CD4-positive, alpha-beta T cell treated with Interleukin-6 for 4 hours (primary cell): ENCODE measurements at regions not wholly inside any gene's neighbourhood (a gene's known extent, or its start where the extent isn't known, plus 50 kb on each side); places are given as distances from the start of the nearest gene placed in this dataset.

Source experiments
- DNase-seq: peaks from one replicate; pipeline ENCODE4 v3.0.0-alpha.2; 2020; ENCODE audit warnings: mixed read lengths

DNA sequence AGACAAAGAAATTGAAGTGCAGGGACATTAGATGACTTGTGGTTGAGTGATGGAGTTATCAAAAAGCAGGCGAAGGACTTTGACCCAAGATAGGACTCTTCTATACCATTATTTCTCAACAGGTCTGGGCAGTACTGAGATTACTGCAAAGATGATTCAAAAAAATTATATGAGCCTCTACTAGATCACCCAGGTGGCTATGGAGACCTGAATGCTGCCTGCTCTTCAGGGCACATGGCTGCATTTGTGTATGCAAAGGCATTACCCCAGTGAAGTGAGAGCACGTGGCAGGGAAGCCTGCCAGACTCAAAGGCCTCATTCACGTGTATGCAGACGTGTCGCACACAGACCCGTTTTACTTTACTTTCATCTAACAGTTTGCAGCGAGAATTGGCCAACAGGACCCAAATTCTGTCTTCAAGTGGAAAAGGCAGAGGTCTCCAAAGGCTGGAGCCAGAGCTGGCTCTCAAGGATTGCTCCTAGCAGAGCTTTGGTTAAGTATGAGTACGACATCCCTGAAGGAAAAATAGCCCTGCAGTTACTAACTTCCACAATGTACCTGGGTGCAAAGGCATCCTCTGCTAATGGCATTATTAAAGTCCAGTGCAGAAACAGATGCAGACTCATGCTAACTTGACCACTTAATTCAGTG is 113.8 kb upstream of the ARMC2 start:
- DNase-seq = no peak

DNA sequence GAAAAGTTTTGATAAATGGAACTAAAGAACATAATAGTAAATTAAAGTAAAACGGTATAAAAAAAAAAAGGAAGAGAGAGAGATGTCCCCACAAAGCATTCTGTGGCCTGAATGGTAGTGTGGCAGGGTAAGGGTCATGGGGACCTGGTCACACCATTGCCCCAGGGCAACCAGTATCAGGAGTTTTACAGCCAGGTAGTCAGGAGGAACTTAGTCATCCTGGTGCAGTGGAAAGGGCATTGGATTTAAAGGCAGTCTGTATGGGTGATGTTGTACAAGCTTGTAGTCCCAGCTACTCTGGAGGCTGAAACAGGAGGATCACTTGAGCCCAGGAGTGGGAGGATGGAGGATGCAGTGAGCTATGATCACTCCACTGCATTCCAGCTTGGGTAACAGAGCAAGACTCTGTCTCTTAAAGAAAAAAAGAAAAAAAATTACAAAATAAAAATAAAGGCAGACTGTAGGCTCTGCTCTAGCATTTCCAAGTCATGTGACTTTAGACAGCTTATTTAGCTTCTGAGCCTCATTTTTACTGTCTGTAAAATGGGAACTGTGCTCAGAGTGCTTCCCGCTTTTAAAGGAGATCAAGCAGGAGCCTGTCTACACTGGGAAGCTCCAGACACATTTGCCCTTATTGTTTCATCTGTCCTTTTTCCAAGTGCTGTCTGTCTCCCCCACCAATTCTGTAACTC is 112.8 kb upstream of the ARMC2 start:
- no peak for DNase-seq

DNA sequence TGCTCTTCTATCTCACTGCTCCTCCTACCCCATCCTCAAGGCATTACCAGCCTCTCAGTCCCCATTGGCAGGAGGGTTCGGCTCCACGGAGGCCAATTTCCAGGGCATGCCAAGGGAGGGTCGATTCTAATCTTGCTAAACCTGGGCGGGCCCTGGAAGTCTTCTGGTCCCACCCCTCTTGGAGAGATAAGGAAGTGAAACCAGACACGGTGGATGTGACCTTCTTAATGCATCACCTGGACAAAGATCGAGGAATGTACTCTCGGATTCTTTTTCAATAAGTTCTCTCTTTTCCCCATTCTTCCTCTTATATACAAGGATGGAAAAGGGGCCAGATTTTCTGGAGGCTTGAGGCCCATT is 112.2 kb upstream of the ARMC2 start:
- DNase-seq = no peak

DNA sequence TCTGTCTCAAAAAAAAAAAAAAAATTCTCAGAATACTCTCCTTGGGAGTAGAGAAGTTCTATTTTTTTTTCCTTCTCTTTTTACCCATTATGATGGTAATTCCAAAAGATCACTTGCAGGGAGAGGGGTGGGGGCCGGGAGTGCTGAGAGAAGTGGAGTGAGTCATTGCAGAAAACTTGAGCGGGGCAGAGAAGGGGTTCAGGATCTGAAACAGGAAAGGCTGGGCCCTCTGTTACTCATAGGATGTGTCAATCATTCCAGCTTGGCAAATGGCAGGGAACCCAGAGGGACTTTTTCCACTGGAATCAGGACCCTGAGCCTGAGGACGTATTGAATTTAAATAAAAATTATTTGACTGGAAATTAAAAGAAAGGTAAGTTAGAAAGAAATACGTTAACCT is 111.4 kb upstream of the ARMC2 start:
- no peak for DNase-seq

DNA sequence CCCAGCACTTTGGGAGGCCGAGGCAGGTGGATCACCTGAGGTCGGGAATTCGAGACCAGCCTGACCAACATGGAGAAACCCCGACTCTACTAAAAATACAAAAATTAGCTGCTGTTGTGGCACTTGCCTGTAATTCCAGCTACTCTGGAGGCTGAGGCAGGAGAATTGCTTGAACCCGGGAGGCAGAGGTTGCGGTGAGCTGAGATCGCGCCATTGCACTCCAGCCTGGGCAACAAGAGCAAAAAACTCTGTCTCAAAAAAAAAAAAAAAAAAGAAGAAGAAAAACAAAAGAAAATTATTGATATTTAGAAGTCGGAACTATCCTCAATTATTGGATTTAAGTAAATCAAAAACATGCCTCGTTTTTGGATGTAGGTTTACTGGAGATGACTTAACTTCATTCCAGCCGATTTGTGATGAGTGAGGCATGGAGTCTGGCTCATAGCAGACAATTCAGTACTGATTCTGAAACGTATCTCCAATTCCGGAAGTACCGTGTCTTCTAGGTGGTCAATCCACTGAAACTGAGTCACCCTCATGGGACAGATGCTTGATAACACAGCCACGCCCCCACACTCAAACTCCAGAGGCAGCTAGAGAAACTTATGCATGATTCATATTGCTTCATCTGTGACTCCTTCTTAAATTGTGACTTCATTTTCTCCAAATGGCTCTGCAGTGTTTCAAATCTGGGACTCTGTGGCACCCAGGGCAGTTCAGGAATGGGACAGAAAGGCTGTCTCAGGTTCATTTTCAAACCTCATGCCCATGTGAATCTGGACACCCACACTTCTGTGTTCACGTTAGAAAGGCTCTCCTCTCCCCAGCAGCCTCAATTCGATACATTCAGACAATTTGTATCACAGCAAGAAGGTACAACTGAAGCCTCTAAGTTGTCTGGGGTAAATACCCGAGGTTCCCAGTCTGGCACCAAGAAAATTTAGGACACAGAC is 110.4 kb upstream of the ARMC2 start:
- DNase-seq = no peak

DNA sequence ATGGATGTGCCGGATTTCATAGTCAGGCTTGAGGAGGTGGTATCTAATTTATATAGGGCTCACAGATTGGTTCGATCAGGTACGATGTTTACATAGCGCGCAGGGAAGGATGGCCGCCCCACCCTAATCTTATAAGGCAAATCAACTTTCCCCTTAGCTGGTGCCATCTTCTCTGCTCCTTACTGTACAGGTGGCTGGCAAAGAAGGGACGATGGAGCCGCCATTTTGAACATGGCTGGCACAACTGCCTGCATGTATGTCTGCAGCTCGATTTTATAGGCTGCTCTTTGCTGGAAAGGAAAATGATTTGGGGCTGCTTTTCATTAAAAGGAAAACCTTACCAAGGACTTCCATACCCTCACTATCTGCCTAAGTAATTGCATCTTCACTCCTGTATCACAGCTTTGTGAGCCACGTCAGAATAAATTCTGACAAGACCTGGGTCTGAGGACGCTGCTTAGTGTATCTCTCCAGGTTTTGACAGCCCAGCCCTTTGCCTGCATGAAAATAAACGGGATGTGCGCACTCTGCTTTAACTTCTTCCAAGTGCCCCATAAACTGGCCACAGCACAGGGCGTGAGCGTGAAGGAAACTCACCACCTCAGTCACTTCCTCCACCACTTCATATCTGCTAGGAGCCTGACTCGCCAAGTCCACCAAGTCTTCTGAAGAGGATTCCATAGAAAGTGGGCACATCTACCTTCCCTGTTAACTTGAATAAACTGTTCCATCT is 109.4 kb upstream of the ARMC2 start:
- no peak for DNase-seq

DNA sequence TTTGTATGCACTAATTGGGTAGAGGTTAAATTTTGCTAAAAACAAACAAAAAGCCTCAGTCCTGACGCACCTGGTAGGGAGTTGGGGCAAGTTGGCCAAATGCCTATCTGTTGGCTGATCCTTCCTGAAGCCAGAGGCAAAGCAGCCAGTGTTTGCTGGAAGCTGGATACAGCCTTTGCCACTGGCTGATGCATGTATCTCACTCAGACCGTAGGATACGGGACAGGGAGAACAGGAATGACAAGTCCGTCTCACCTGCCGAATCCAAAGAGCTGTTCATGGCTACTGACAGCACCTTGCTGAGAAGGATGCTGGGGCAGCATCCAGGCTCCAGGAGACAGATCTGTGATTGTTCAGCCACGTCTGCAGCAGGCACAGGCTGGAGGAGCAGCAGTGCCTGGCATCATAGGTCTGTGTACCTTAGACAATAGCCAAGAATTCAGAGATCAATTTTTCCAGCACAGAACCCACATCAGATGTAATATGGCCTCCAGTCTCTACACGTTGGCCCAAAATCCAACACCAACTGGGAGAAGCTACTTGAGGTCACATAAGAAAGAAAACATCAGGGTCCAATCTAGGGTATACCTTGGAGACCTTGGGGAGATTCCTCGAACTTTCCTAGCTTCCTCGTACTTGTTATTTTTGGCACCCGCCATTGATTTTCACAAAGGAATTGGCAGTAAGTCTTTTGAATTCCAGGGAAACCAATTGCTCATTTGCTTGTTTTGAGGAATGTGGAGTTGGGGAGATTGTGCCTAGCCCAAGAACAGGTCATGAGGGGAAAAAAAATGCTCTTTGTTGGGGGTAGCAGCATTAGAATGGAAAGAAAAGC is 108.5 kb upstream of the ARMC2 start:
- no peak for DNase-seq

DNA sequence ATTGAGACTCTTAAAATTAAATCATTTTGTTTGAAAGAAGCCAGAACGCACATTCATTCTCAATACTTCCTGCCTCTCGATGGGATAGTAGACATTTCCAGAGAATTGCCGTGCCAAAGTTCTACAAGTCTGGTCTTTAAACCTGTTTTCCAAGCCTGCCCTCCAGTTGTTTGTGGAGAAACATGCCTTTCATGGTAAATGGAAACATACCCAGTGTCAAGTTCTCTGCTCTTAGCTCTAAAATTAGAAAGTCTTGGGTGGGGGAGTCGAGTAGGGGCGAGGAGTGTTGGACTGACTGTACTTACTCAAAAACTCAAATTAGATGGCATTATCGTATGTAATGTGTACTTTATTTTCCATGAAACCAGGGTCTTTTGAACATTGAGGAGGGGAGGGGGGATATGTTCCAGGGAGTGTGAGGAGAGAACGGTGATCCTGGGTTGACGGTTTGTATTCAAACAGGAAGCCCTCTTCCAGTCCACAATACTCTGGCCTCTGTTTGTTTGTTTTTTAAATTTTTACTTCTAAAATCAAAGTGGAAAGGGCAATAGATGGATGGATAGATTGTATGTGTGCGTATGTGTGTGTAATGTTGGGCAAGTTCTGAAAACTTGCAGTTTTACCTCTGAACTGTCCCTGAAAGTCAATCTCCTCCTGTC is 106.8 kb upstream of the ARMC2 start:
- DNase-seq = no peak

DNA sequence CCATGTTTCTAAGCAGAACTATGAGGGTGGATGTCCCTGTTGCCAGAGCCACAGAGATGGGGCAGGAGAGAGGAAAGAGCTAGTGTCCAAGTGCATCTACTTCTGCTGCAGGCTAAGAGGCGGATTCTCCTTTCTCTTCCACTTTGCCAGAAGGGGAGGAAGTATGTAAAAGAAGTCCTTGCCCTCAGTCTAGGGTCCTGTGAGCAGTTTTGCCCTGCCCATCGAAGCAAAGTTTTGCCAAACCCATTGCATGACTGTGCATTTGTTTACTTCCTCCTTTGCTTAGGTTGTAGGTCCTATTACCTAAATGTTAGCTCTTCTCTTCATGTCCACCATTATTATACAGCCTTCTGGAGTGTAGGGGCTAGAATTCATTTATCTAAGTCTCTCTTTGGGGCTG is 106.2 kb upstream of the ARMC2 start:
- DNase-seq = no peak

DNA sequence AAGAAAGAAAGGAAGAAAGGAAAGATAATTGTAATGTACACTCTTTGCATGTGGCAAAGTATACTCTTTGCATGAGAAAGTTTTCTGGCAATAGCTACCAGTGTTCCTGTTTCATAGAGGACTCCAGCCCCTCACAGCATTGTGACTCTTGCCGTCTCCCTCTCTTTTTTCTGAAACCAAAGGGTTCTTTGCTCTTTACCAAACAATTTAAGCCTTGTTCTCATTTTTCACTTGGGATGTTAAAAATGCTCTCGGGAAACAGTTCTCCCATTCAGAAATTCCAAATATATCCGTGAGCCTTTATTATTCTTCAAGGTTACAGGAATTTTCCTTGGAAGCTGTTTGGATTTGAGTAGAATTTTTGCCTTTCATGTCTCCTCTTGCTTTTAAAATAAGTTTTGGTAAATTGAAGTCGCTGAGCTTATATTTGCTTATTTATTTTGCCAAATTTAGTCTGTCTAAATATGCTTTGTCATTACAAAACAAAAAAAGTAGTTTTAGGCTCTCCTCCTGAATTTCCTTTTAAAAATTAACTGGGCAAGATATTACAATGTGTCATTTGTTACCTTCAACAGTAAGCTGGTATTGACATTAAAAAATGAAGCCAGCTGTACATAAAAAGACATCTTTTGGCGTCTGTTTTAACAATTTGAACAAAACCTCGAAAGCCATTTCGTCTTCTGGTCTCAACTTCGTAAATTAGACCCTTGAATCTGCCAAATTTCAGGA is 103.8 kb upstream of the ARMC2 start:
- no peak for DNase-seq

DNA sequence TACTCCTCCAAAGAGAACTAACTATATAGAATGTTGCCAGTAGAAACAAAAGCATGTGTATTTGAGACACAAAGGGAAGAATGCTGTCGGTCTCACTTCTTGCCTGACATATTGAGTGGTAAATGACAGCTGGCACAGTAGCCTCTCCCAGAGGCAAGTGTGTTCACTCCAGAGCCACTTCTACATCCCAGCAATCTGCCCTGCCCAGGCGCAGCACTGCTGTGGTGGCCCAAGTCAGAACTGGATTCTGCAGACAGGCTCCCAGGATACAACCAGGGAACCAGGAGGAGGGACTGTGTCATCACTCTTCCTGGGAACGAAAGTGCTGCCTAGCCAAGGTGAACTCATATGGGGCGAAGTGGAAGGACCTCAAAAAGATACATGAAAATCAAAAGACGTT is 103.2 kb upstream of the ARMC2 start:
- no peak for DNase-seq

DNA sequence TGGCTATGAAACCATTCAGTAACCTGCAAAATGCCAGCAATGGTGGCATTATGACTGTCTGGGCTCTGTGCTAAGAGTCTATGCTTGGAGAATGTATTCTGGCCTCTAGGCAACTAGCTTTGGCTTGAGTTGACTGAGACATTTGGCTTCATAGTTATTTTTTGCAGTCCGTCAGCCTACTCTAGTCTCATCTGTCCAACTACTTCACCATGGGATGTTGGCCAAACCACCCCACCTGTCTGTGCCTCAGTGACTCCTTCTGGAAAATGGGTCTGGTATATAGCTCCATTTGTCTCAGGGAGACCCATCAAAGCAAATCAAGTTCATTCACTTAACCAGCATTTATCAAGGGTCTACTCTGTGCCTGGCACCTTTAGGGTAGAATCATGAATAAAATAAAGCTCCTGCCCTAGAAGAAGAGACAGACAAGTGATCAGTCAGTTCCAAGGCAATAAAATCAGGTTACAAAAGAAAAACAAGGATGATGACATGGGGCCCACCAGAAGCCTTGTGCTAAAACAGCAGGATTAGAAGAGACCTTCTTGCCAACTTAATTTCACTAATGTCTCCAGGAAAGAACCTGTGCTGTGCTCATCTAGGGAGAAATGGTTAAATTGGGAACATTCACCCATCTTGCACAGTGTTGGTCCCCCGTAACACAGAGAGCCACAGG is 102.4 kb upstream of the ARMC2 start:
- no peak for DNase-seq

DNA sequence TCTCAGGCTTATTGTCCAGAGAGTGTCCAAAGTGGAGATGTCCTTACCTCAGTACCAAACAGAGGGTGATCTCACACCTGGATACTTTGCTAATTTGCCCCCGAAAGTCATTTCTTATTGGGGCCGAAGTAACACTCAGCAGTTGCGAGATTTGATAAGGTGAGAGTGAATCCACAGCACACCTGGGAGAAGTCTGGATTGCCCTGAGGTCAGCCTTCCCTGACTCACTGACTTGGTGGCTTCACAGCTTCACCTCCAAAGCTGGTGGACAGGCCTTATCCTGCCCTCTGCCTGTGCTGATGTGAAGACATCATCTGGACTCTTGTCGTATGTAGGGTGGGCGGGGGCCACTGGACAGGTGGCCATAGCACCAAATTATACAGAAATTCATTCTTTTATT is 101.9 kb upstream of the ARMC2 start:
- DNase-seq = no peak

DNA sequence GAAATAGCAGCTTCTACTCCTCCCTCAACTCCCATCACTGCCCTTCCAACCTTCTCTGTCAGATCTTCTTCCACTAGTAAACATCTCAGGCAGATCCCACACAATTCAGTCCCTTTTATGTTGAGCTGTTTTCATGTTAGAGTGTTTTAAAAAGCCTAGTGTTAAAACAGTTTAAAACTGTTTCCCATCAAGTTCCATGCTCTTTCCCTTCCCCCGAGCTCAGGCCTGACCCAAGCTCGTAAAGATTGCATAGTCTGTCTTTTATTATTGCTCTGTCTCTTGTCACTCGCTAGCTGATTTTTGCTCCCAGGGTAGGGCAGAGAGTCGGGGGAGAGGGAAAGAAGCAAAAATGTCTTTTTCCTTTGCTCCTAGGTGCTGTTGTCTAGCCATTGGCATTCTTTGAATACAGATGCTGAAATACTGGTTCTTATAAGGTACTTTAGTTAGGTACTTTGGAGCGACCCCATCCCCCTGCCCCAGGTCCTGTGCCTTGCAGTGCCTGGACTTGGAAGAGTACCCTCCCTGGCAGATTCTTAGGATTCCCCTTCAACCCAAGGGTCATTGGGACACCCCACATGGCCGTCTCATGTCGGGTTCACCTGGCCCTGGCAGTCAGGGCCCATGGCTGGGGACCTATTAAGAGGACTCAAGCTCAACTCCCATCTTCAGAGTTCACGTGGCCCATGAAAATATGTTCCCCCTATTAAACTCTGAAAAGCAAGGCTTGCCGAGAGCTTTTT is 101.2 kb upstream of the ARMC2 start:
- no peak for DNase-seq

DNA sequence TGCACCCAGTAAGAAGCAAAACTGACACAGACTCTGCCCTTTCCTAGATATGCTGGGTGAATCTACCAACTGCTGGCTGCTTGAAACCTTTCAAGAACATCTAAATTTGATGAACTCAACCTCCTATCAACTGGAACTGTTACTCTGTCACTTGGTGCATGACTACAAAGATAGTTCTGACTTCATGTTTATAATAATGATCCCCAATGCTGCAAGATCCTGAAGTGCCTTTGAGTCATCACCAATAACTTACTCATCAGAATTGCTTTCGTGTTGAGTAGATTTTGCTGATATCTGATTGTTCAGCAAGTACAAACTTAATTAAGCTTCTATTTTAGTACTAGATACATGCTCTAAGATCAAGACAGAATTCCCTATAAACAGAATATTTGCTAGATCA is 100.2 kb upstream of the ARMC2 start:
- DNase-seq = no peak

DNA sequence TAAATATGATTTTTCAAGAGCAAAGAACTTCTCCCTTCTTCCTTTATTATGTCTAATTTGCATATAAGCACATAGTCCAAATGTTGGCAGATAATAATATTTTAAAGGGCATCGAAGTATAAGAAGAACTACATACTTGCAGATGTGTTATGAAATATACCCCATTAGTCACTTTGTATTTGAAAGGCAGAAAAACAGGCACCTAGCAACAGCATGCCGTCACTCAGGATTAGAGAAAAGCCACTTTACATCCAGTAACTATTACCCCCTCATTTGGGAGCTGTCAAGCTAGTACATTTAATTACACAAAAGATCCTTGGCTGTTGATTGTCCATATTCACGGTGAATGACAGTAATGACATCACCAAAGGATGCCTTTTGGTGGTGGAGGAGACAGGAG is 99.3 kb upstream of the ARMC2 start:
- DNase-seq = no peak

DNA sequence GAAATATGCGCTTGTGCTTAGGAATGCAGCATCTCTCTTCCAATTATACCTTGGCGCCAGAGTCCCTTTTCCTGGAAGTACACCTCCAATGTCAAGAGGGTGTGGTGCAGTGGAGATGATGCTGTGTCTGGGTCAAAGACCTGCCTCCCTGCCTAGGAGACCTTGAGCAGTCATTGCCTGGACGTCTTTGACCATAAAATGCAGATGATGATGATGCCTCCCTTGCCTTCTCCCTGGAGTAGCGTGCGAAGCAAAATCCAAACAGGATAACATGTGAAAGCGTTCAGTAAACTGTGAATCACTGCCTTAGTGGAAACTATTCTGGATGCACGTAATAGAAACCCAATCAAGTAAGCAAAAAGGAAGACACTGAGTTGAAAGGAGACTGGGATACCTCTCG is 97.4 kb upstream of the ARMC2 start:
- no peak for DNase-seq

DNA sequence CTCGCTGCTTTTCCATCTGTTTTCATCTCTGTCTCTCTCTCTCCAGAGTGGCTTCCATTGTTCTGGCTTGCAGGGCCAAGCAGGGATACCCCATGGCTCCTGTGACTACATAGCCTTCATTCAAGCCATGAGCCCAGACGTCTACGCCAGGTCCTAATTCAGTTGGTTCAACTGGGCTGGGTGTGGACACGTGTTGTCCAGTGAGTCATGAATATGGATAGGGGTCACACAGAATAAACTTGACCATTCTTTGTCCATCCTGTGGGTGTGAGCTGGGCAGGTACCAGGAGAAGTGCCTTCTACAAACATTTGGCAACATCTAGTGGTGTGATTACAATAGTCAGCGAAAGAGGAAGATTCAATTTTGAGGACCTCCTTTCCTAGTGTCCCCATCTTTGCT is 96.9 kb upstream of the ARMC2 start:
- no peak for DNase-seq

DNA sequence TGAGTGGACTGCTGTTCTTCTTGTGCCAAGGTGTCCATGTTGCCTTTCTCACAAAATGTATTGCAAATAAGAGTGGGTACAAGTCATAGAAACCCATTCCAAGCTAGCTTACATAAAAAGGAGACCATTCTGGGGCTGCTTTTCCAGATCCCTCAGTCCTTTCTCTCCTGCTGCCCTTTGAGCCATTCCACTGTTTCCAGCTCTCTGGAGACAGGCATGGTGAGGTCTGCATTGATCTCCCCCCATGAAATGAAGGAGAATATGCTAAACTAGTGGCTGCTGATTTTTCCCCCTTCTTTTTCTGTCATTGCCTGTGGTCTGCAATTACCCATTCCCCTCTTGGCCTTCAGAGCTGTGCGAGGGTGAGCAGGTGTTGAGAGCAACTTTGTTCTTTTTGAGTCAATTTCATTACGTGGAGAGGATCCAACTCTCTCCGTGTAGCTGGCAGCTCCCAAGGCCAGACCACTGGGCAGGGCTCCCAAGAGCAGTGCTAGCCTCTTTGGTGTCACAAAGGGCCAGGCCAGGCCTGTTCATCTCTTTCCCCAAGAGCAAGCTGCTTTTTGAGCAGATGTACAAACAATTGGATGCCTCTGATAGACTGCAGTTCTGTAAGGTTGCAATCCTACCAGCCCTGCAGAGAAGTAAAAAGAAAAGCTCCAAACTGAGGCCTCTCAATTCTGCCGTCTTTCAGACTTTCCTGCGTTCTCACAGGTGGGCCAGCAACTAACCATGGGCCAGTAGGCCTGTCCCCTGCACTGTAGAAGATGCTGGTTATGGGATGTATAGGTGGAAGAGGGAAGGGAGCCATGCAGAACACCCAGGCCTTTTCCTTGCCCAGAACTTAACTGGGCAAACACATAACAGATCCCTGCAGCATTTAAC is 96.1 kb upstream of the ARMC2 start:
- no peak for DNase-seq
